ENCODE measurements at regions not wholly inside any gene's neighbourhood (a gene's known extent, or its start where the extent isn't known, plus 50 kb on each side); places are given as distances from the start of the nearest gene placed in this dataset.

GRCh38 chr10:9910446-9910845, 1107.2 kb upstream of the CELF2 start:
- H3K4me3 ChIP-seq (replicated peaks; ENCODE audit: insufficient read depth, low read length): no peak overlapping the region
- TF ChIP-seq CTCF (IDR thresholded peaks at IDR 0.05; ENCODE audit: insufficient read depth, low read length) (no peak), REST (IDR thresholded peaks at IDR 0.05; ENCODE audit: insufficient replicate concordance, low read depth) (no peak), POLR2AphosphoS5 (IDR thresholded peaks at IDR 0.05; ENCODE audit: low read depth) (no peak), GABPA (IDR thresholded peaks at IDR 0.05; ENCODE audit: low read depth) (no peak), SPI1 (IDR thresholded peaks at IDR 0.05; ENCODE audit: borderline replicate concordance, low read depth) (no peak)
- no peak overlapping the region for H3K27ac ChIP-seq (replicated peaks)
- DNase-seq (ENCODE audit: low read depth in 1 of 2, low spot score in 1 of 2): no peak
- no peaks in the 10 kb centered on the region for H3K27me3 ChIP-seq (ENCODE audit: insufficient read depth, poor library complexity, severe bottlenecking)

DNA sequence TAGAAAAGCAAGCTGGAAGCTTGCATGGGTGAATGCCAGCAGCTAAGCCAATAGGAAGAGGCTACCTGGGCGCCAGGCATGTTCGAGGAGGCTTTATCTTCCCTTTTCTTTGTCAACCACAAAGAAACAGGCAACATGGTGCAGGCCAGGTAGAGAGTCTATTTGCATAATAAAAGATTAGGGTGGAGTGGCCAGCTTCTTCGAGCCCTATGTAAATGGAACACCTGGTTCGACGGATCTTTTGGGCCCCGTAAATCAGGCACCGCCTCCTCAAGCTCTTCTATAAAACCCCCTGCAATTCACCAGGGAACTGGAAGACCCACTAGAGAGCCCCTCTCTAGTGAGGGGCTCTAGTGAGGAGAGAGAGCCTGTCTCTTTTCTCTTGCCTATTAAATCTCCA, 1106.2 kb upstream of the CELF2 start:
- H3K27me3 ChIP-seq (ENCODE audit: insufficient read depth, poor library complexity, severe bottlenecking): no peaks in the 10 kb centered on the region
- no peak overlapping the region for H3K4me3 ChIP-seq (replicated peaks; ENCODE audit: insufficient read depth, low read length)
- TF ChIP-seq GABPA (IDR thresholded peaks at IDR 0.05; ENCODE audit: low read depth) (no peak), CTCF (IDR thresholded peaks at IDR 0.05; ENCODE audit: insufficient read depth, low read length) (no peak), POLR2AphosphoS5 (IDR thresholded peaks at IDR 0.05; ENCODE audit: low read depth) (no peak), REST (IDR thresholded peaks at IDR 0.05; ENCODE audit: insufficient replicate concordance, low read depth) (no peak), SPI1 (IDR thresholded peaks at IDR 0.05; ENCODE audit: borderline replicate concordance, low read depth) (no peak)
- DNase-seq (ENCODE audit: low read depth in 1 of 2, low spot score in 1 of 2): no peak
- no peak overlapping the region for H3K27ac ChIP-seq (replicated peaks)

DNA sequence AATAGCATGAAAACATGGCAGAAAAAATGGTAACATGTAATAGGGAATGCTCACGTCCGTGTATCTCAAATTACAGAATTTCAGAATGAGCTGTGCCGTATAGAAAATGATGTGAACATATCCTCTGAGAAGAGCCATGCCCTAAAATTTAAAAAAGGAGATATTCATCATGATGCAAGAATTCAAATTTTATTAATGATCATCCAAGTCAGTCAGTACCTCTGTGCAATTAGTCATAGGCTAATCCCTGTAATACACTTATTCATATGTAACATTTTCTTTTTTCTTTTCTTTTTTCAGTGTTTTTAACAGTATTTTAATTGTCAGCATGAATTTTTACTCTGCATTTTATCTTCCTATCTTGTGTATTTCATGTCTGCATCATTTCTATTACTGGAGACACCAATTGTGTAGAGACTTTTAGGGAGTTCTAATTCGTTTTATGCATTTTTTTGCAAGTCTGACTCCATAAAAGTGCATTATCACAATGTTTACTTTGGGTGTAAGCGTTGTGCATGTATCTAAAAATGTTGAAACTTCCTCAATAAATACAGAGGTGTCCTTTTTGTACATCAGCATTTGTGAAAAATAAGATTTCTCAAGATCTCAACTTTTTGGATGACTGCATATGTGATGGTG, 1103.7 kb upstream of the CELF2 start:
- H3K27ac ChIP-seq (replicated peaks): no peak overlapping the region
- H3K27me3 ChIP-seq (ENCODE audit: insufficient read depth, poor library complexity, severe bottlenecking): no peaks in the 10 kb centered on the region
- DNase-seq (ENCODE audit: low read depth in 1 of 2, low spot score in 1 of 2): no peak
- H3K4me3 ChIP-seq (replicated peaks; ENCODE audit: insufficient read depth, low read length): no peak overlapping the region
- TF ChIP-seq POLR2AphosphoS5 (IDR thresholded peaks at IDR 0.05; ENCODE audit: low read depth) (no peak), SPI1 (IDR thresholded peaks at IDR 0.05; ENCODE audit: borderline replicate concordance, low read depth) (no peak), CTCF (IDR thresholded peaks at IDR 0.05; ENCODE audit: insufficient read depth, low read length) (no peak), REST (IDR thresholded peaks at IDR 0.05; ENCODE audit: insufficient replicate concordance, low read depth) (no peak), GABPA (IDR thresholded peaks at IDR 0.05; ENCODE audit: low read depth) (no peak)

All from HL-60 (cell line).